HepG2 (cell line): ENCODE measurements at regions not wholly inside any gene's neighbourhood (a gene's known extent, or its start where the extent isn't known, plus 50 kb on each side); places are given as distances from the start of the nearest gene placed in this dataset.

Experiments used
- ATAC-seq: fragments of 200-7000 bp; cut with Tn5 transposase; 3 replicates; pipeline ENCODE4 v1.9.1; 2020; ENCODE audit warnings: mild to moderate bottlenecking, moderate library complexity
- BruUV-seq: library from RNA; stranded (reverse); fragments of 400-500 nt; replicated peaks from 2 replicates; lab custom pipeline; 2021; lab: Mats Ljungman, UMichigan
- CTCF ChIA-PET: fragments of 300-600 bp; formaldehyde crosslinking; extraction: SDS; loops from one replicate; lab custom pipeline; 2021; ENCODE audit warnings: low total read pairs, inconsistent platforms, low intra/inter-chr PET ratio; lab: Yijun Ruan, JAX
- POLR2A ChIA-PET: fragments of 350-600 bp; sonication (Branson Sonifier 250); formaldehyde crosslinking; loops from one replicate; lab custom pipeline; 2020; ENCODE audit warnings: antibody characterized with exemption, inconsistent platforms; lab: Yijun Ruan, JAX
- DNase-seq: peaks from one replicate; pipeline ENCODE4 v3.0.0-alpha.2; 2015; ENCODE audit warnings: low spot score
- FAIRE-seq: peaks from 3 replicates; lab custom pipeline; 2011; peaks lifted over from hg19 to GRCh38; lab: Jason Lieb, UNC
- H2AFZ ChIP-seq: one replicate; pipeline ENCODE4 v1.6.1; 2011; ENCODE audit warnings: low read length, inconsistent platforms
- H3K27ac ChIP-seq: fragments of 300-600 bp; 3 replicates; pipeline ENCODE4 v1.8.0; 2011; ENCODE audit warnings: mixed run types, mild to moderate bottlenecking, mixed read lengths, low read length, inconsistent platforms; ENCODE audit not compliant: insufficient read depth; ENCODE audit errors: extremely low read length
- H3K27me3 ChIP-seq, 2 experiments: fragments of 200-600 bp in 1 of 2; 2 replicates in 1 of 2; 3 replicates in 1 of 2; pipeline versions ENCODE4 v1.6.0 to v1.8.0; 2011; ENCODE audit warnings: low read length in 2 of 2, mild to moderate bottlenecking in 2 of 2, moderate library complexity in 2 of 2, inconsistent platforms in 1 of 2; ENCODE audit not compliant: insufficient read depth in 2 of 2, control insufficient read depth in 1 of 2
- H3K36me3 ChIP-seq, 2 experiments: fragments of 200-600 bp in 1 of 2; replicated peaks in 1 of 2; 2 replicates in 1 of 2; 3 replicates in 1 of 2; pipeline versions ENCODE4 v1.5.1 to v1.8.0; 2011; ENCODE audit warnings: low read length in 2 of 2, inconsistent platforms in 1 of 2; ENCODE audit not compliant: insufficient read depth in 2 of 2, control insufficient read depth in 1 of 2
- H3K4me1 ChIP-seq: 2 replicates; pipeline ENCODE4 v1.5.1; 2012; ENCODE audit warnings: low read length, inconsistent platforms; ENCODE audit not compliant: insufficient read depth
- H3K4me2 ChIP-seq: 2 replicates; pipeline ENCODE4 v1.6.0; 2011; ENCODE audit warnings: low read depth, low read length, inconsistent platforms
- H3K4me3 ChIP-seq, 3 experiments: fragments of 200-600 bp in 1 of 3; sonication (generic), shearing (Covaris generic) in 1 of 3; replicated peaks in 1 of 3; 2 replicates each; pipeline ENCODE4 v1.5.1; 2011 to 2016; ENCODE audit warnings: low read length in 3 of 3, inconsistent platforms in 2 of 3, low read depth in 2 of 3, mild to moderate bottlenecking in 2 of 3, control low read depth in 1 of 3, mixed read lengths in 1 of 3; ENCODE audit not compliant: insufficient read depth in 1 of 3
- H3K79me2 ChIP-seq: one replicate; pipeline ENCODE4 v1.6.1; 2011; ENCODE audit warnings: low read length, inconsistent platforms; ENCODE audit not compliant: insufficient read depth
- H3K9ac ChIP-seq: 2 replicates; pipeline ENCODE4 v1.6.0; 2011; ENCODE audit warnings: mild to moderate bottlenecking, low read depth, low read length, inconsistent platforms; ENCODE audit not compliant: insufficient read depth
- H3K9me3 ChIP-seq: 2 replicates; pipeline ENCODE4 v1.5.1; 2012; ENCODE audit warnings: mild to moderate bottlenecking, low read length
- H4K20me1 ChIP-seq: 2 replicates; pipeline ENCODE4 v1.6.0; 2011; ENCODE audit warnings: inconsistent platforms, mild to moderate bottlenecking, low read length, moderate library complexity; ENCODE audit not compliant: insufficient read depth
- CBFB ChIP-seq: sonication (generic); formaldehyde crosslinking; IDR thresholded peaks from 2 replicates; pipeline ENCODE4 v1.4.0; 2020; ENCODE audit warnings: missing genetic modification reagents
- HOXA9 ChIP-seq: sonication (generic); formaldehyde crosslinking; IDR thresholded peaks from 2 replicates; pipeline ENCODE4 v1.8.1; 2022; ENCODE audit warnings: missing genetic modification reagents, mild to moderate bottlenecking, moderate library complexity, borderline replicate concordance
- KIAA2018 ChIP-seq: sonication (generic); formaldehyde crosslinking; IDR thresholded peaks from 2 replicates; pipeline ENCODE4 v1.5.0; 2020; ENCODE audit warnings: mild to moderate bottlenecking, missing genetic modification reagents, borderline replicate concordance
- MLXIP ChIP-seq: sonication (generic); formaldehyde crosslinking; IDR thresholded peaks from 2 replicates; pipeline ENCODE4 v1.9.0; 2021; ENCODE audit warnings: missing genetic modification reagents, borderline replicate concordance
- PPARG ChIP-seq: conservative IDR thresholded peaks from 2 replicates; pipeline ENCODE4 v1.6.1; 2016; ENCODE audit warnings: missing biosample characterization, missing genetic modification reagents
- TRIM24 ChIP-seq: sonication (generic); formaldehyde crosslinking; IDR thresholded peaks from 2 replicates; pipeline ENCODE4 v1.8.0; 2022; ENCODE audit warnings: mild to moderate bottlenecking, missing genetic modification reagents
- WGBS: methylation state at CpG from one replicate; pipeline ENCODE4 v1.1.6; 2017; ENCODE audit warnings: low lambda C conversion rate; 5-methylcytosine and 5-hydroxymethylcytosine counted together
- in situ Hi-C: cut with HindIII; loops from 2 replicates; pipeline ENCODE4 v1.10.0; 2017; ENCODE audit warnings: low pct_unique_long_range_greater_than_20kb; ENCODE audit not compliant: extremely low pct_ligation_motif_present
- intact Hi-C: fragments of 100-400 bp; cut with micrococcal nuclease; formaldehyde crosslinking; loops from one replicate; pipeline ENCODE4 v1.10.0; 2022; ENCODE audit not compliant: unreplicated experiment

- Histone ChIP-seq H3K4me3 (no peak overlapping the region), H2AFZ (no peak overlapping the region), H3K79me2 (no peaks in the 10 kb centered on the region), H3K9me3 (peaks cover 41% of the 10 kb centered on the region), H3K4me1 (no peaks in the 10 kb centered on the region), H3K36me3 (no peaks in the 10 kb centered on the region), H3K27ac (no peak overlapping the region), H4K20me1 (no peaks in the 10 kb centered on the region), H3K9ac (no peak overlapping the region), H3K27me3 (no peaks in the 10 kb centered on the region), H3K4me2 (no peak overlapping the region)
- TF ChIP-seq KIAA2018 (CRISPR knock-in tag) (no peak), CBFB (CRISPR knock-in tag) (no peak), PPARG (CRISPR knock-in tag) (no peak), MLXIP (CRISPR knock-in tag) (no peak), TRIM24 (CRISPR knock-in tag) (no peak), HOXA9 (no peak)
- no peak for FAIRE-seq
- WGBS: 0% methylated on average over 2 of the region's 2 CpGs
- DNase-seq: no peak
- in situ Hi-C loops: no loop called here
- intact Hi-C loops: no loop called here
- ChIA-PET POLR2A (no interaction called here), CTCF (no interaction called here)
- ATAC-seq: no peak
- BruUV-seq: no TSS peak
Measured at GRCh38 chr12:90619943-90620342, 335.0 kb downstream of the CCER1 start.
